NB4 (cell line): ENCODE measurements at regions not wholly inside any gene's neighbourhood (a gene's known extent, or its start where the extent isn't known, plus 50 kb on each side); places are given as distances from the start of the nearest gene placed in this dataset.

Experiments used
- MYC ChIP-seq: IDR thresholded peaks from 2 replicates; pipeline ENCODE4 v1.6.1; 2011; ENCODE audit warnings: low read depth, low read length
- POLR2A ChIP-seq: IDR thresholded peaks from 2 replicates; pipeline ENCODE4 v1.6.1; 2011; ENCODE audit warnings: mild to moderate bottlenecking; ENCODE audit not compliant: insufficient read length; ENCODE audit errors: extremely low read depth
- TF ChIP-seq, protein P1 (sequence below): IDR thresholded peaks from one replicate; pipeline ENCODE4 v1.5.1; 2012; ENCODE audit warnings: low read depth, low read length
- TF ChIP-seq, protein P2 (sequence below): IDR thresholded peaks from 2 replicates; pipeline ENCODE4 v1.6.1; 2011; ENCODE audit warnings: low read depth, low read length

DNA sequence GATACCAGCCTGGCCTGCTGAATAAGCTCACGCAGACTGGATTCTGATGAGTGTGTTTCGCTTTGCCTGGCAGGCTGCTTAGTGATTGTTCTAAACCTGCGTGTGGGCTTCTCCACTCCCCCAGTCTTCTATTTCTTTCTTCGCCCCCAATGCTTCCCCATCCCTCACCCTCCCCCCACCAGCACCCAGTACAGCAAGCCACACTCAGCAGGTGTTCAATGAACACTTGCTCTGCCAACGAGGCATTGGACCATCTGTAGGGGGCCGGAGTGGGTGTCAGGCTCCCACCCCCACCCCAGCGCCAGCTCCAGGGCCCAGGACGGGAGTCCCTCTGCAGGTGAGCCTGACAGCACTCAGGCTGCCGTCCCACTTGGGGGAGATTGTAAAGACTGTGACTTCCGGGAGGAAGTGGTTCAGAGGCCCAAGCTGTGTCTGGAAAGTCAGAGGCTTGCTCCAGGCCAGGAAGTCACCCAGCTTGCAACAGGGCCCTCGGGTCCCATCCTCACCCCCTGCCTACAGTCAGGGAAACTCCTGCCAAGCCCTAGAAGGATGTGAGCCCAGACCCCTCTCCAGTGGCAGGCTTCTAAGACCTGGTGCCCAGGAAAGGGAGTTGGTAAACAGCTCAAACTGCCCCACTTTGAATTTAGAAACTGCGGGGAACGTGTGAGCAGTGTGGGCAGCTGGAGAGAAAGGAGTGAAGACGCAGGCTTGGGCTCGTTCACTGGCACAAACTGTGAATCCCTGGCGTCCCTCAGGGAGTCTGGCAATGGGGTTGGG, 66.3 kb upstream of the PRDM11 start:
- TF ChIP-seq, protein P1, sequence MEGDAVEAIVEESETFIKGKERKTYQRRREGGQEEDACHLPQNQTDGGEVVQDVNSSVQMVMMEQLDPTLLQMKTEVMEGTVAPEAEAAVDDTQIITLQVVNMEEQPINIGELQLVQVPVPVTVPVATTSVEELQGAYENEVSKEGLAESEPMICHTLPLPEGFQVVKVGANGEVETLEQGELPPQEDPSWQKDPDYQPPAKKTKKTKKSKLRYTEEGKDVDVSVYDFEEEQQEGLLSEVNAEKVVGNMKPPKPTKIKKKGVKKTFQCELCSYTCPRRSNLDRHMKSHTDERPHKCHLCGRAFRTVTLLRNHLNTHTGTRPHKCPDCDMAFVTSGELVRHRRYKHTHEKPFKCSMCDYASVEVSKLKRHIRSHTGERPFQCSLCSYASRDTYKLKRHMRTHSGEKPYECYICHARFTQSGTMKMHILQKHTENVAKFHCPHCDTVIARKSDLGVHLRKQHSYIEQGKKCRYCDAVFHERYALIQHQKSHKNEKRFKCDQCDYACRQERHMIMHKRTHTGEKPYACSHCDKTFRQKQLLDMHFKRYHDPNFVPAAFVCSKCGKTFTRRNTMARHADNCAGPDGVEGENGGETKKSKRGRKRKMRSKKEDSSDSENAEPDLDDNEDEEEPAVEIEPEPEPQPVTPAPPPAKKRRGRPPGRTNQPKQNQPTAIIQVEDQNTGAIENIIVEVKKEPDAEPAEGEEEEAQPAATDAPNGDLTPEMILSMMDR = no peak
- TF ChIP-seq, protein P2, sequence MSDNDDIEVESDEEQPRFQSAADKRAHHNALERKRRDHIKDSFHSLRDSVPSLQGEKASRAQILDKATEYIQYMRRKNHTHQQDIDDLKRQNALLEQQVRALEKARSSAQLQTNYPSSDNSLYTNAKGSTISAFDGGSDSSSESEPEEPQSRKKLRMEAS = 0 out of 2 replicates have a peak, but pooled peaks have one; percentile 24
- TF ChIP-seq POLR2A (peak; percentile 28), MYC (no peak)
